Neural cell (in vitro differentiated cells): ENCODE measurements at regions not wholly inside any gene's neighbourhood (a gene's known extent, or its start where the extent isn't known, plus 50 kb on each side); places are given as distances from the start of the nearest gene placed in this dataset.

Source experiments
- EP300 ChIP-seq: fragments of 450-650 bp; conservative IDR thresholded peaks from 2 replicates; pipeline ENCODE4 v1.6.1; 2014; ENCODE audit warnings: antibody characterized with exemption, mild to moderate bottlenecking, moderate library complexity; ENCODE audit not compliant: poor library complexity, severe bottlenecking
- EZH2 ChIP-seq: fragments of 200-600, 300-800 bp; shearing (Covaris generic), sonication (generic); IDR thresholded peaks from 2 replicates; pipeline ENCODE4 v1.6.1; 2014; ENCODE audit warnings: antibody characterized with exemption, low read length, borderline replicate concordance, mild to moderate bottlenecking; ENCODE audit not compliant: insufficient read depth, poor library complexity, severe bottlenecking
- MXI1 ChIP-seq: fragments of 450-650 bp; conservative IDR thresholded peaks from 2 replicates; pipeline ENCODE4 v1.6.1; 2014; ENCODE audit warnings: antibody characterized with exemption, mild to moderate bottlenecking; ENCODE audit not compliant: poor library complexity, severe bottlenecking
- RAD21 ChIP-seq: fragments of 450-650 bp; conservative IDR thresholded peaks from 2 replicates; pipeline ENCODE4 v1.6.1; 2014; ENCODE audit warnings: antibody characterized with exemption, mild to moderate bottlenecking, moderate library complexity
- TF ChIP-seq, protein P1 (sequence below): fragments of 450-650 bp; IDR thresholded peaks from 2 replicates; pipeline ENCODE4 v1.5.1; 2014; ENCODE audit warnings: antibody characterized with exemption, mild to moderate bottlenecking, moderate library complexity; ENCODE audit not compliant: poor library complexity, severe bottlenecking
- TF ChIP-seq, protein P2 (sequence below): IDR thresholded peaks from 2 replicates; pipeline ENCODE4 v1.6.1; 2012; ENCODE audit warnings: borderline replicate concordance

DNA sequence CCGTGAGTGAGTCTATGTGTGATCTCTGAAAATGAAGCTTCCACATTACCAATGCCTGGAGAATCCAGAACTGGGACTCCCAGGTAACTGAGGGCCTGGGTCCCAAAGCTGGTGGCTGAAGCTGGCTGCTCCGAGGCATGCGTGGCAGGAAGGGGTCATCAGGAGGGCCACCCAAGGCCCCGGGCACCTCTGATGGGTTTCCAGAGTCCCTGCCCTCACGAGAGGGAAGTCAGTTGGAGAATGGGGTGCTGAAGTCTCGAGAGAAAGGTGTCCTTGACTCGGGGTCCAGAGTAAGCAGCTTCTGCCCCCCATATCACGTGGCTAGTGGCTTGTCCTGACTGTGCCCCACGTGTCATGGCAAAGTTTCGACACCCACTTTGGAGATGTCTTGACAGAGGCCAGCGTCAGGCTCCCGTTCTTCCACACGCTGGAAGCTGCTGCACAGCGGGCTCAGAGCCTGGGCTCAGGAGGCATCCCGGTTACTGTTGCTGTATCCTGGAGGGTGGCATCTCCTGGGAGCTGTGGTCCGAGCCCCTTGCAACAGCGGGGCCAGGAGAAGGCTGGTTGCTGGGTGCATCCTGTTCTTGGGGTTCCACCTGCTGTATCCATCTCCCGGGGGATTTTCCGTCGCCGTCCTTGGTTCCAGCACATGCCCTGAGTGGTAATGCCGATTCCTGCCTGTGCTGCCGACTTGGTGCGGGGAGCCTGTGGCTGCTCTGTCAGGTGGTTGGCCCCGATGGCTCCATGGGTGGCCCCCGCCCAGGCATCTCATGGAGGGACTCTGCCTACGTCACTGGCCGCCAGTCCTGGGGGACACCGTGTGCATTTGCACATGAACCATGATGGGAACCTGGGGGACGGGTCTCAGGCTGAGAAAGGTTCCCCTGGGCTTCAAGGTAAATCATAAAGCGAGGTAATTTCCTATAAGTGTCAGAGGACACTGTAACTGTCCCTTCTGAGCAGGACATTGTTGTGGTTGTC, 183.3 kb upstream of the HDAC4 start:
- TF ChIP-seq, protein P1, sequence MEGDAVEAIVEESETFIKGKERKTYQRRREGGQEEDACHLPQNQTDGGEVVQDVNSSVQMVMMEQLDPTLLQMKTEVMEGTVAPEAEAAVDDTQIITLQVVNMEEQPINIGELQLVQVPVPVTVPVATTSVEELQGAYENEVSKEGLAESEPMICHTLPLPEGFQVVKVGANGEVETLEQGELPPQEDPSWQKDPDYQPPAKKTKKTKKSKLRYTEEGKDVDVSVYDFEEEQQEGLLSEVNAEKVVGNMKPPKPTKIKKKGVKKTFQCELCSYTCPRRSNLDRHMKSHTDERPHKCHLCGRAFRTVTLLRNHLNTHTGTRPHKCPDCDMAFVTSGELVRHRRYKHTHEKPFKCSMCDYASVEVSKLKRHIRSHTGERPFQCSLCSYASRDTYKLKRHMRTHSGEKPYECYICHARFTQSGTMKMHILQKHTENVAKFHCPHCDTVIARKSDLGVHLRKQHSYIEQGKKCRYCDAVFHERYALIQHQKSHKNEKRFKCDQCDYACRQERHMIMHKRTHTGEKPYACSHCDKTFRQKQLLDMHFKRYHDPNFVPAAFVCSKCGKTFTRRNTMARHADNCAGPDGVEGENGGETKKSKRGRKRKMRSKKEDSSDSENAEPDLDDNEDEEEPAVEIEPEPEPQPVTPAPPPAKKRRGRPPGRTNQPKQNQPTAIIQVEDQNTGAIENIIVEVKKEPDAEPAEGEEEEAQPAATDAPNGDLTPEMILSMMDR, result no peak
- TF ChIP-seq RAD21 (no peak), EP300 (no peak), EZH2 (no peak), MXI1 (no peak)
- TF ChIP-seq, protein P2, sequence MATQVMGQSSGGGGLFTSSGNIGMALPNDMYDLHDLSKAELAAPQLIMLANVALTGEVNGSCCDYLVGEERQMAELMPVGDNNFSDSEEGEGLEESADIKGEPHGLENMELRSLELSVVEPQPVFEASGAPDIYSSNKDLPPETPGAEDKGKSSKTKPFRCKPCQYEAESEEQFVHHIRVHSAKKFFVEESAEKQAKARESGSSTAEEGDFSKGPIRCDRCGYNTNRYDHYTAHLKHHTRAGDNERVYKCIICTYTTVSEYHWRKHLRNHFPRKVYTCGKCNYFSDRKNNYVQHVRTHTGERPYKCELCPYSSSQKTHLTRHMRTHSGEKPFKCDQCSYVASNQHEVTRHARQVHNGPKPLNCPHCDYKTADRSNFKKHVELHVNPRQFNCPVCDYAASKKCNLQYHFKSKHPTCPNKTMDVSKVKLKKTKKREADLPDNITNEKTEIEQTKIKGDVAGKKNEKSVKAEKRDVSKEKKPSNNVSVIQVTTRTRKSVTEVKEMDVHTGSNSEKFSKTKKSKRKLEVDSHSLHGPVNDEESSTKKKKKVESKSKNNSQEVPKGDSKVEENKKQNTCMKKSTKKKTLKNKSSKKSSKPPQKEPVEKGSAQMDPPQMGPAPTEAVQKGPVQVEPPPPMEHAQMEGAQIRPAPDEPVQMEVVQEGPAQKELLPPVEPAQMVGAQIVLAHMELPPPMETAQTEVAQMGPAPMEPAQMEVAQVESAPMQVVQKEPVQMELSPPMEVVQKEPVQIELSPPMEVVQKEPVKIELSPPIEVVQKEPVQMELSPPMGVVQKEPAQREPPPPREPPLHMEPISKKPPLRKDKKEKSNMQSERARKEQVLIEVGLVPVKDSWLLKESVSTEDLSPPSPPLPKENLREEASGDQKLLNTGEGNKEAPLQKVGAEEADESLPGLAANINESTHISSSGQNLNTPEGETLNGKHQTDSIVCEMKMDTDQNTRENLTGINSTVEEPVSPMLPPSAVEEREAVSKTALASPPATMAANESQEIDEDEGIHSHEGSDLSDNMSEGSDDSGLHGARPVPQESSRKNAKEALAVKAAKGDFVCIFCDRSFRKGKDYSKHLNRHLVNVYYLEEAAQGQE, result no peak
